ENCODE measurements at regions not wholly inside any gene's neighbourhood (a gene's known extent, or its start where the extent isn't known, plus 50 kb on each side); places are given as distances from the start of the nearest gene placed in this dataset.

DNA sequence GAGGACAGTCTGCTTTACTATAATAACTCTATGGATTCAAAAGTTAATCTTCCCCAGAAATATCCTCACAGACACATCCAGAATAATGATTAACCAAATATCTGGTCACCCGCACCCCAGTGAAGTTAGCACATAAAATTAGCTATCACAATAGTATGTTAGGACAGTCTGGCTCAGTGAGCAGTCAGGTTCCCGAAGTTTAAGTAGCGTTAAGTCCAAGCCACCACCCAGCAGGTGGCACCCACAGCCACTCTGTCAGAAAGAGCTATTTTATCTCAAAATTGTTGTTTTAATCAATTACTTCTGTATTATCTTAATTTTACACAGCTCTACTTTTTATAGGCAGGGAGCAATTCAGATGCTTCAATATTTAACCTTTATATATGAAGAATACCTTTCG, 537.5 kb downstream of the MBD2 start:
- TF ChIP-seq, protein P1, sequence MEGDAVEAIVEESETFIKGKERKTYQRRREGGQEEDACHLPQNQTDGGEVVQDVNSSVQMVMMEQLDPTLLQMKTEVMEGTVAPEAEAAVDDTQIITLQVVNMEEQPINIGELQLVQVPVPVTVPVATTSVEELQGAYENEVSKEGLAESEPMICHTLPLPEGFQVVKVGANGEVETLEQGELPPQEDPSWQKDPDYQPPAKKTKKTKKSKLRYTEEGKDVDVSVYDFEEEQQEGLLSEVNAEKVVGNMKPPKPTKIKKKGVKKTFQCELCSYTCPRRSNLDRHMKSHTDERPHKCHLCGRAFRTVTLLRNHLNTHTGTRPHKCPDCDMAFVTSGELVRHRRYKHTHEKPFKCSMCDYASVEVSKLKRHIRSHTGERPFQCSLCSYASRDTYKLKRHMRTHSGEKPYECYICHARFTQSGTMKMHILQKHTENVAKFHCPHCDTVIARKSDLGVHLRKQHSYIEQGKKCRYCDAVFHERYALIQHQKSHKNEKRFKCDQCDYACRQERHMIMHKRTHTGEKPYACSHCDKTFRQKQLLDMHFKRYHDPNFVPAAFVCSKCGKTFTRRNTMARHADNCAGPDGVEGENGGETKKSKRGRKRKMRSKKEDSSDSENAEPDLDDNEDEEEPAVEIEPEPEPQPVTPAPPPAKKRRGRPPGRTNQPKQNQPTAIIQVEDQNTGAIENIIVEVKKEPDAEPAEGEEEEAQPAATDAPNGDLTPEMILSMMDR (IDR thresholded peaks at IDR 0.05) = no peak
- TF ChIP-seq POLR2A (IDR thresholded peaks at IDR 0.05) = no peak
